Osteocyte (in vitro differentiated cells): ENCODE measurements at regions not wholly inside any gene's neighbourhood (a gene's known extent, or its start where the extent isn't known, plus 50 kb on each side); places are given as distances from the start of the nearest gene placed in this dataset.
"Not testable (repeated sequence)": the region's sequence is repeated elsewhere in the genome, so short reads cannot be mapped to it uniquely, and the experiment has no call there.

Experiments used
- DNase-seq: peaks from one replicate; pipeline ENCODE4 v3.0.0; 2021; ENCODE audit warnings: mixed read lengths; ENCODE audit not compliant: unreplicated experiment; ENCODE audit errors: extremely low spot score
- H3K27ac Mint-ChIP-seq: one replicate; pipeline ENCODE4 v1.8.0; 2021; ENCODE audit warnings: mild to moderate bottlenecking, mixed read lengths; ENCODE audit not compliant: unreplicated experiment
- H3K27me3 Mint-ChIP-seq: one replicate; pipeline ENCODE4 v1.8.0; 2021; ENCODE audit warnings: mixed read lengths; ENCODE audit not compliant: unreplicated experiment
- H3K36me3 Mint-ChIP-seq: one replicate; pipeline ENCODE4 v1.8.0; 2021; ENCODE audit warnings: mixed read lengths; ENCODE audit not compliant: unreplicated experiment
- H3K4me1 Mint-ChIP-seq: one replicate; pipeline ENCODE4 v1.8.0; 2021; ENCODE audit warnings: mixed read lengths; ENCODE audit not compliant: unreplicated experiment
- H3K4me3 Mint-ChIP-seq: one replicate; pipeline ENCODE4 v1.8.0; 2021; ENCODE audit warnings: mild to moderate bottlenecking, moderate library complexity, mixed read lengths; ENCODE audit not compliant: unreplicated experiment
- H3K9me3 Mint-ChIP-seq: one replicate; pipeline ENCODE4 v1.8.0; 2021; ENCODE audit warnings: mixed read lengths; ENCODE audit not compliant: unreplicated experiment
- TF ChIP-seq, protein P1 (sequence below): fragments of 200-600 bp; sonication (generic); IDR thresholded peaks from 2 replicates; pipeline ENCODE4 v1.5.0; 2021; ENCODE audit warnings: antibody characterized with exemption, mild to moderate bottlenecking, moderate library complexity

DNA sequence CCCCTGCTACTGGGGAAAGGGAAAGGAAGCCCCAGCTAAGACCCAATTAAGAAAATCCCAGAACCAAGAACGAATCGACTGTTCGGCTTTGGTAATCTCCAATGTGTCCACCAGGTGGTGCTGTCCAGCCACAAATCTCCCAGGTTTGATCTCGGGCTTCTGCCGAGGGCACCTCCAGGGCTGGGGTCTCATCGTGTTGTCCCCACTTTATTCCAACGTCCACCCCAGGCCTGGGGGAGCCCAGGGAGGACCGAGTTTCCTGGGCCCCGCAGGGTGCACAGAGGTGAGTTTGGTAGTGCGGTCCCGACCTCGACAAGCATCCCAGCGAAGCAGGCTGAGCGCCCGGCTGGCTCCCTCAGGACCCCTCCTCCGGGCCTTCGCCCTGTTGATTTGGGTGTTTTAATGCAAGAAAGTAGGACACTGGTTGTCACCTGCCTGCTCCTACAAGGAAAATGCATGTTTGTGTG lies 185.1 kb downstream of the GOLGA6L6 start:
- Mint-ChIP-seq H3K9me3 (peaks cover 20% of the 10 kb centered on the region), H3K27ac (no peak overlapping the region), H3K36me3 (no peaks in the 10 kb centered on the region), H3K4me3 (no peak overlapping the region), H3K27me3 (no peaks in the 10 kb centered on the region), H3K4me1 (no peaks in the 10 kb centered on the region)
- TF ChIP-seq, protein P1, sequence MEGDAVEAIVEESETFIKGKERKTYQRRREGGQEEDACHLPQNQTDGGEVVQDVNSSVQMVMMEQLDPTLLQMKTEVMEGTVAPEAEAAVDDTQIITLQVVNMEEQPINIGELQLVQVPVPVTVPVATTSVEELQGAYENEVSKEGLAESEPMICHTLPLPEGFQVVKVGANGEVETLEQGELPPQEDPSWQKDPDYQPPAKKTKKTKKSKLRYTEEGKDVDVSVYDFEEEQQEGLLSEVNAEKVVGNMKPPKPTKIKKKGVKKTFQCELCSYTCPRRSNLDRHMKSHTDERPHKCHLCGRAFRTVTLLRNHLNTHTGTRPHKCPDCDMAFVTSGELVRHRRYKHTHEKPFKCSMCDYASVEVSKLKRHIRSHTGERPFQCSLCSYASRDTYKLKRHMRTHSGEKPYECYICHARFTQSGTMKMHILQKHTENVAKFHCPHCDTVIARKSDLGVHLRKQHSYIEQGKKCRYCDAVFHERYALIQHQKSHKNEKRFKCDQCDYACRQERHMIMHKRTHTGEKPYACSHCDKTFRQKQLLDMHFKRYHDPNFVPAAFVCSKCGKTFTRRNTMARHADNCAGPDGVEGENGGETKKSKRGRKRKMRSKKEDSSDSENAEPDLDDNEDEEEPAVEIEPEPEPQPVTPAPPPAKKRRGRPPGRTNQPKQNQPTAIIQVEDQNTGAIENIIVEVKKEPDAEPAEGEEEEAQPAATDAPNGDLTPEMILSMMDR, result no peak
- DNase-seq, result peak; percentile 94

DNA sequence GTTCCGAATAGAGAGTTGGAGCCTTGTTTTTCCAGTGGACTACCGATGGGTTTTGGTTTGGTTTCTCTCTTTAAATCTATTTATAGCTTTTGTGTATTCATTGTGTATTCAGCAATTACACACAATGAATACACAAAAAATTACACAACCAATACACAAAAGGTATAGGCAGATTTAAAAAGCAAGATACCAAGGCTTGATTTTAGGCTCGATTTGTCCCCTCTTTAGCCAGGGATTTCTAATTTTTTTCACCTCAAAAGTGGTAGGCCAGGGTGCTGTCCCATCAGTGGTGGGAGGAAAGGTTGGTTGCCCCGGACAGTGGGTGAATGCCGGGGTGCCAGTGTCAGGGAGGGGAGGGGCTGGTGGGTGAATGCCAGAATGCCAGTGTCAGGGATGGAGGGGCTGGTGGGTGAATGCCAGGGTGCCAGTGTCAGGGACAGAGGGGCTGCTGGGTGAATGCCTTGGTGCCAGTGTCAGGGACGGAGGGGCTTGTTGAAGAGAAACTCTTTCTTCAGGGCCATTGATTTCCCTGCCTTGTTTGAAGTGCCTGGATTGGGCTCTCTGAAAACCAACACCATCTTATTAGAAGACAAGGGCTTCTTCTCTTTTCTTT lies 186.2 kb downstream of the GOLGA6L6 start:
- TF ChIP-seq, protein P1, result no peak
- H3K36me3 Mint-ChIP-seq, result peaks cover 3% of the 10 kb centered on the region

DNA sequence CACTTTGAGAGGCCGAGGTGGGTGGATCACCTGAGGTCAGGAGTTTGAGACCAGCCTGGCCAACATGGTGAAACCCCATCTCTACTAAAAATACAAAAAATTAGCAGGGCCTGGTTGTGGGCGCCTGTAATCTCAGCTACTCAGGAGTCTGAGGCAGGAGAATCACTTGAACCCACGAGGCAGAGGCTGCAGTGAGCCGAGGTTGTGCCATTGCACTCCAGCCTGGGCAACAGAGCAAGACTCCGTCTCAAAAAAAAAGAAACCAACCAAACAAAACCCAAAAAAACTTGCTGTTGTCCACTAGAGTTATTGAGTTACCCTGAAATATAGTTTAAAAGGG lies 186.7 kb downstream of the GOLGA6L6 start:
- not testable (repeated sequence) for H3K27ac Mint-ChIP-seq, H3K4me1 Mint-ChIP-seq, H3K27me3 Mint-ChIP-seq, H3K4me3 Mint-ChIP-seq, H3K36me3 Mint-ChIP-seq, DNase-seq
- H3K9me3 Mint-ChIP-seq, result peaks cover 33% of the 10 kb centered on the region

More for the DNA sequence above, 186.2 kb downstream of the GOLGA6L6 start:
- H3K27ac Mint-ChIP-seq, result no peak overlapping the region
- DNase-seq, result peak; percentile 93
- no peak overlapping the region for H3K4me3 Mint-ChIP-seq
- H3K9me3 Mint-ChIP-seq, result peaks cover 28% of the 10 kb centered on the region
- H3K27me3 Mint-ChIP-seq, result no peaks in the 10 kb centered on the region
- no peaks in the 10 kb centered on the region for H3K4me1 Mint-ChIP-seq

DNA sequence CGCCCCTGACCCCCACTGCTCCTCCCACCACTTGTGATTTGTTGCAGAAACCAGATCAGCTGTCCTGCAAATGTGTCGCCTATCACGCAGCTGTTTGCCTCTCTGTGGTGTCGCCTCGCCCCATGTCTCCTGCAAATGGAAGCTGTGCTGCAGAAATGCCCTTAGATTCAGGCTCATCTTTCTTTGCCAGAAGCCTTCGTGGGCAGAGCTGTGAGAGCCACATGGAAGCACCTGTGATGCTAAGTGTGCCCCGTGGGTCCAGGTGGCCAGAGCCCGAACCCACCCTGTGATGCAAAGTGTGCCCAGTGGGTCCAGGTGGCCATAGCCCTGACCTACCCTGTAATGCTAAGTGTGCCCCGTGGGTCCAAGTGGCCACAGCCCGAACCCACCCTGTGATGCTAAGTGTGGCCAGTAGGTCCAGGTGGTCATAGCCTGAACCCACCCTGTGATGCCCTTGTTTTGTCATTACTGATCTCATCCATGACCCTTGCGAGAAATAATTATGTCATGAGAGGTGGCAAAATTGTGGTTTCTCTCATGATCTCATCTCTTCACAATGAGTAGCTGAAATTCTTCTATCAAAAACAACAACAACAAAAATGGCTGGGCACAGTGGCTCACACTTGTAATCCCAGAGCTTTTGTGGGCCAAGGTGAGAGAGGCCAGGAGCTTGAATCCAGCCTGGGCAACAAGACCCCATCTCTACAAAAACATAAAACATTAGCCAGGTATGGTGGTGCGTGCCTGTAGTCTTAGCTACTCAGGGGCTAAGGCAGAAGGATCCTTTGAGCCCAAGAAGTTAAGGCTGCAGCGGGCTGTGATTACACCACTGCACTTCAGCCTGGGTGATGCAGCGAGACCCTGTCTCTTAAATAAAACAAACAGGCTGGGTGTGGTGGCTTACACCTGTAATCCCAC lies 187.4 kb downstream of the GOLGA6L6 start:
- DNase-seq, result peak; percentile 91
- Mint-ChIP-seq H3K4me3 (no peak overlapping the region), H3K9me3 (peaks cover 35% of the 10 kb centered on the region), H3K27me3 (no peaks in the 10 kb centered on the region), H3K27ac (no peak overlapping the region), H3K4me1 (no peaks in the 10 kb centered on the region), H3K36me3 (peaks cover 3% of the 10 kb centered on the region)
- TF ChIP-seq, protein P1, result no peak

DNA sequence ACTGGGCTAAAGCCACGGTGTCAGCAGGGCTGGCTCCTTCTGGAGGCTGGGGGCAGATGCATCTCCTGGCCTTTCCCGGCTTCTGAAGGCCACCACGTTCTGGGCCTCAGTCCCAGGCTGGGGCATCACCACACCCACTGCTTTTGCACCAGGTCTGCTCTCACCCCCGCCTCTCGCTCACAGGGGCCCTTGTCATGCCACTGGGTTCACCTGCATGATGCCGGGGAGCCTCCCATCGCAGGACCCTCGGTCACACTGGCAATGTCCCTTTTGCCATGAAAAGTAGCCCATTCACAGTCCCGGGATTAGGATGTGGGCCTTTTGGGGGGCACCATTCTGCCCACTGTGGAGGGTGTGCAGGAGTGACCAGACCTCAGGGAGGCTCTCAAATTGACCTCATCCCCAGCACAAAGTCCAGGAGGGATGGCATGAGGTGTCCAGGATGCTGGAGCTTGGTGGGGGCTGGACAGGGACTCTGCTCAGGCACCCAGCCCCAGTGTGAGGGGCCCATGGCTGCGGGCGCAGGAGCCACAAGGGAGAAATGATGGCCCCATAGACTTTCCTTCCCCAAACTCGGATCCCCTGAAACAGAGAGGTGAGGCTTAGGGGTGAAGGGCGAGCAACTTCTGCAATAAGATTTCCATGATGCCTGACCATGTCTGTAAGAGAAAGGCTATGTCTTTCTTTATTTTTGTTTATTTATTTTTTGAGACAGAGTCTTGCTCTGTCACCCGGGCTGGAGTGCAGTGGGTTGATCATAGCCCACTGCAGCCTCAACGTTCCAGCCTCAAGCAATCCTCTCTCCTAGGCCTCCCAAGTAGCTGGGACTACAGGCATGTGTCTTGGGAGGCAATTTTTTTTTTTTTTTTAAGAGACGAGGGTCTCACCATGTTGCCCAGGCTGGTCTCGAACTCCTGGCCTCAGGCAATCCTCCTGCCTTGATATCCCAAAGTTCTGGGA lies 189.1 kb downstream of the GOLGA6L6 start:
- DNase-seq, result peak; percentile 92
- H3K4me3 Mint-ChIP-seq, result no peak overlapping the region
- H3K9me3 Mint-ChIP-seq, result peaks cover 35% of the 10 kb centered on the region
- no peaks in the 10 kb centered on the region for H3K27me3 Mint-ChIP-seq
- no peaks in the 10 kb centered on the region for H3K4me1 Mint-ChIP-seq
- H3K36me3 Mint-ChIP-seq, result peaks cover 3% of the 10 kb centered on the region
- TF ChIP-seq, protein P1, result no peak
- no peak overlapping the region for H3K27ac Mint-ChIP-seq
